ENCODE measurements at regions not wholly inside any gene's neighbourhood (a gene's known extent, or its start where the extent isn't known, plus 50 kb on each side); places are given as distances from the start of the nearest gene placed in this dataset.

DNA sequence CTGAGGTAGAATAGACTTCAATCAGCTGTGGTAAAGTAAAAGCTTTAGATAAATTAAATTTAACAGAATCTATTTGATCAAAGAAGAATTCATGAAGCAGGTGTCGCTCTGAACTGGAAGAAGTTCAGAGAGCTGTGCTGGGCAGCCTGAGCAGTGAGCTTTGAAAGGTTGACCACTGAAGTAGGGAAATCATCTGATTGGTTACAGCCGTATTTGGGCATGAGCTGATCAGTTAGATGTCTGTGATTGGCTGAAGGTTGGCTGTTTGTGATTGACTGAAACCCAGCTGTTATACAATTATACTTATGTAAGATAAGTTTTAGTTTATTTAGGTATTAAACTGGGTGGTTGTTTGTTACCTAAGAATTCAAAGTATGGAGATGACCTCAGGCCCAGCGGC, 1174.6 kb downstream of the CDH9 start:
- no peak overlapping the region for H3K27ac ChIP-seq
- TF ChIP-seq, protein P1, sequence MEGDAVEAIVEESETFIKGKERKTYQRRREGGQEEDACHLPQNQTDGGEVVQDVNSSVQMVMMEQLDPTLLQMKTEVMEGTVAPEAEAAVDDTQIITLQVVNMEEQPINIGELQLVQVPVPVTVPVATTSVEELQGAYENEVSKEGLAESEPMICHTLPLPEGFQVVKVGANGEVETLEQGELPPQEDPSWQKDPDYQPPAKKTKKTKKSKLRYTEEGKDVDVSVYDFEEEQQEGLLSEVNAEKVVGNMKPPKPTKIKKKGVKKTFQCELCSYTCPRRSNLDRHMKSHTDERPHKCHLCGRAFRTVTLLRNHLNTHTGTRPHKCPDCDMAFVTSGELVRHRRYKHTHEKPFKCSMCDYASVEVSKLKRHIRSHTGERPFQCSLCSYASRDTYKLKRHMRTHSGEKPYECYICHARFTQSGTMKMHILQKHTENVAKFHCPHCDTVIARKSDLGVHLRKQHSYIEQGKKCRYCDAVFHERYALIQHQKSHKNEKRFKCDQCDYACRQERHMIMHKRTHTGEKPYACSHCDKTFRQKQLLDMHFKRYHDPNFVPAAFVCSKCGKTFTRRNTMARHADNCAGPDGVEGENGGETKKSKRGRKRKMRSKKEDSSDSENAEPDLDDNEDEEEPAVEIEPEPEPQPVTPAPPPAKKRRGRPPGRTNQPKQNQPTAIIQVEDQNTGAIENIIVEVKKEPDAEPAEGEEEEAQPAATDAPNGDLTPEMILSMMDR (IDR thresholded peaks at IDR 0.05) = no peak
- TF ChIP-seq POLR2AphosphoS5 (IDR thresholded peaks at IDR 0.05) = no peak
- no peak for TF ChIP-seq POLR2A (IDR thresholded peaks at IDR 0.05)
- TF ChIP-seq EP300 (IDR thresholded peaks at IDR 0.05) = no peak
- WGBS = 82% methylated on average over 3 of the region's 3 CpGs

DNA sequence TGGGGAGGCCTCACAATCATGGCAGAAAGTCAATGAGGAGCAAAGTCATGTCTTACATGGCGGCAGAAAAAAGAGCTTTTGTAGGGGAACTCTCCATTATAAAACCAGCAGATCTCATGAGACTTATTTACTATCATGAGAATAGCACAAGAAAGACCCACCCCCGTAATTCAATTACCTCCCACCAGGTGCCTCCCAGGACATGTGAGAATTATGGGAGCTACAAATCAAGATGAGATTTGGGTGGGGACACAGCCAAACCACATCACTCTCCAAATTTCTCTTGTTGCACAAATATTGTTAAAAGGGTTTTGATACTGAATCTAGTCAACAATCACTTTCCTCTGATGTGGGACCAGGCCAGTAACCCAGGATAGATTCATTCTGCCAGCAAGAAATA, 1176.1 kb downstream of the CDH9 start:
- DNase-seq (ENCODE audit: low spot score in 2 of 2) = no peak
- WGBS = 96% methylated on average over 2 of the region's 2 CpGs

More for the DNA sequence above, 1174.6 kb downstream of the CDH9 start:
- Histone ChIP-seq H3K4me3 (no peak overlapping the region), H3K9me3 (peaks cover 6% of the 10 kb centered on the region), H3K27me3 (no peaks in the 10 kb centered on the region), H3K4me1 (no peaks in the 10 kb centered on the region), H3K36me3 (no peaks in the 10 kb centered on the region)
- DNase-seq (ENCODE audit: low spot score in 2 of 2) = no peak

DNA sequence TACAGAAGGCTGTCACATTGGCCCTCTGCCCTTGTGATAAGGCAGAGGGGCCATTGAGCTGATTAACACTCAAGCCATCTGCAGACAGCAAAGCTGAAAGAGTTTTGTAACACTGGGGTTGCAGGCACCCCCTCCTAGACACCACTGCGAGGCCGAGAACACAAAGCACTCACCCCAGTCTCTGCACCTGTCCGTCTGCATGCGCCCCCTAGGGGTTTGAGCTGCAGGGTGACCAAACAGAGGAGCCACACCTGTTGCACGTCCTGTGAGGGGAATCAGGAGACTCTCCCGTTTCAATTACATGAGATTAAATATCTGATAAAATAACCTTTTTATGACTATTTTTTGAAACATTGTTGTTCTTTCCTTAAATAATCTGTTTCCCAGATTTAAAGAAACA, 1180.4 kb downstream of the CDH9 start:
- no peaks in the 10 kb centered on the region for H3K36me3 ChIP-seq
- DNase-seq (ENCODE audit: low spot score in 2 of 2) = no peak
- no peak overlapping the region for H3K27ac ChIP-seq
- 49% methylated on average over 6 of the region's 6 CpGs for WGBS
- no peaks in the 10 kb centered on the region for H3K27me3 ChIP-seq
- no peak overlapping the region for H3K4me3 ChIP-seq
- H3K9me3 ChIP-seq = peaks cover 6% of the 10 kb centered on the region
- no peaks in the 10 kb centered on the region for H3K4me1 ChIP-seq
- TF ChIP-seq POLR2AphosphoS5 (IDR thresholded peaks at IDR 0.05) = no peak
- no peak for TF ChIP-seq EP300 (IDR thresholded peaks at IDR 0.05)
- TF ChIP-seq, protein P1 (IDR thresholded peaks at IDR 0.05) = no peak
- TF ChIP-seq POLR2A (IDR thresholded peaks at IDR 0.05) = no peak

More for the DNA sequence above, 1176.1 kb downstream of the CDH9 start:
- Histone ChIP-seq H3K27me3 (no peaks in the 10 kb centered on the region), H3K4me1 (no peaks in the 10 kb centered on the region), H3K4me3 (no peak overlapping the region), H3K27ac (no peak overlapping the region), H3K36me3 (no peaks in the 10 kb centered on the region), H3K9me3 (peaks cover 6% of the 10 kb centered on the region)
- no peak for TF ChIP-seq POLR2A (IDR thresholded peaks at IDR 0.05)
- TF ChIP-seq POLR2AphosphoS5 (IDR thresholded peaks at IDR 0.05) = no peak
- TF ChIP-seq EP300 (IDR thresholded peaks at IDR 0.05) = no peak
- TF ChIP-seq, protein P1 (IDR thresholded peaks at IDR 0.05) = no peak

DNA sequence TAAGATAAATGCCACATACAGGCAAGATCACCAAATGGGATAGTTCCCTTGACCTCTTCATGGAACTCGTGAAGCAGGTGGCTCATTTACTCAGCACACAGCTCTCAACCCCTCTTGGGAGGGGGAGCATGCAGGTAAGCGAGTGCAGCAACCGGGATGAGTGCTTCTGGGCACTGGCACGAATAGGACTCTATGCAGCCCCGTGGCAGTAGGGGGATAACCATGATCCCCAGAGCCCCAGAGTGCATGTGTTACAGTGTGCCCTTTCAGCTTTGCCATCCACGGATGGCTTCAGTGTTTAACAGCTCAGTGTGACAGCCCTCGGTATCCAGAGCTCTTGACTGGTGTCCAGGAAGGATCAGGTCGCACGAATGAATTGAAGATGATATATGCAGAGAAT, 1187.1 kb downstream of the CDH9 start:
- Histone ChIP-seq H3K27me3 (no peaks in the 10 kb centered on the region), H3K4me3 (no peak overlapping the region), H3K9me3 (no peaks in the 10 kb centered on the region), H3K4me1 (no peaks in the 10 kb centered on the region), H3K27ac (no peak overlapping the region), H3K36me3 (no peaks in the 10 kb centered on the region)
- no peak for DNase-seq (ENCODE audit: low spot score in 2 of 2)
- TF ChIP-seq POLR2A (IDR thresholded peaks at IDR 0.05) = no peak
- TF ChIP-seq EP300 (IDR thresholded peaks at IDR 0.05) = no peak
- no peak for TF ChIP-seq POLR2AphosphoS5 (IDR thresholded peaks at IDR 0.05)
- TF ChIP-seq, protein P1 (IDR thresholded peaks at IDR 0.05) = no peak
- WGBS = 63% methylated on average over 5 of the region's 9 CpGs

DNA sequence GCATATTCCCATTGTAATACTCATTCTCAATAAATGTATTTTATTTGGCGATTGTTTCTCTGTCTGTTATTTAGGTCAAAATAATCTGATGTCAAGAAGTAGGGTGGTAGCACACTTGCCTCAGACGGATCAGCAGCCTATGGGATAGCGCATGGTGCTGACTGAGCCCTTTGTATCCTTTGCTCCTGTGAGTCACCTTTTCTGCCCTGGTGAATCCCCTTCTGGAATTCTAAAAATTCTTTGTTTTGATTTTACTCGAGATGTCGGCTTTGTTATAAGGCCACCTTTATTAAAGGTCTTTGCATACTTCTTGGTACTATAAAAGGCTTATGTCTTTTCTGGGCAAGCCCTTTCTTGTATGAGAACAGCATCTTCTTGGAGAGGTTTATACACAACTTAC, 1187.8 kb downstream of the CDH9 start:
- TF ChIP-seq, protein P1 (IDR thresholded peaks at IDR 0.05) = no peak
- TF ChIP-seq EP300 (IDR thresholded peaks at IDR 0.05) (no peak), POLR2AphosphoS5 (IDR thresholded peaks at IDR 0.05) (no peak), POLR2A (IDR thresholded peaks at IDR 0.05) (no peak)
- Histone ChIP-seq H3K27ac (no peak overlapping the region), H3K9me3 (peaks cover 3% of the 10 kb centered on the region), H3K27me3 (no peaks in the 10 kb centered on the region), H3K4me3 (no peak overlapping the region), H3K36me3 (no peaks in the 10 kb centered on the region), H3K4me1 (no peaks in the 10 kb centered on the region)
- no peak for DNase-seq (ENCODE audit: low spot score in 2 of 2)
- 50% methylated on average over 5 of the region's 5 CpGs for WGBS

Data from suprapubic skin (tissue), 4 donors.